Retinal pigment epithelial cell (primary cell): ENCODE measurements at regions not wholly inside any gene's neighbourhood (a gene's known extent, or its start where the extent isn't known, plus 50 kb on each side); places are given as distances from the start of the nearest gene placed in this dataset.

Source experiments
- DNase-seq: peaks from one replicate; pipeline ENCODE4 v3.0.0-alpha.2; 2010; ENCODE audit warnings: low read depth
- H3K4me3 ChIP-seq: 2 replicates; pipeline ENCODE4 v1.5.1; 2011; ENCODE audit warnings: mild to moderate bottlenecking, low read length, control low read depth, moderate library complexity
- CTCF ChIP-seq: conservative IDR thresholded peaks from 2 replicates; pipeline ENCODE4 v1.5.1; 2011; ENCODE audit warnings: low read depth, low read length, control low read depth, inconsistent platforms

- DNase-seq, result peak; percentile 44
These were observed 49.9 kb upstream of the BMP5 start for GRCh38 chr6:55925292-55925691.

More at GRCh38 chr6:55925292-55925691, 49.9 kb upstream of the BMP5 start:
- no peak for TF ChIP-seq CTCF
- no peak overlapping the region for H3K4me3 ChIP-seq
